ENCODE measurements at regions not wholly inside any gene's neighbourhood (a gene's known extent, or its start where the extent isn't known, plus 50 kb on each side); places are given as distances from the start of the nearest gene placed in this dataset.
A peak's percentile ranks its signal among the peaks of the same experiment; 100 is the strongest.

DNA sequence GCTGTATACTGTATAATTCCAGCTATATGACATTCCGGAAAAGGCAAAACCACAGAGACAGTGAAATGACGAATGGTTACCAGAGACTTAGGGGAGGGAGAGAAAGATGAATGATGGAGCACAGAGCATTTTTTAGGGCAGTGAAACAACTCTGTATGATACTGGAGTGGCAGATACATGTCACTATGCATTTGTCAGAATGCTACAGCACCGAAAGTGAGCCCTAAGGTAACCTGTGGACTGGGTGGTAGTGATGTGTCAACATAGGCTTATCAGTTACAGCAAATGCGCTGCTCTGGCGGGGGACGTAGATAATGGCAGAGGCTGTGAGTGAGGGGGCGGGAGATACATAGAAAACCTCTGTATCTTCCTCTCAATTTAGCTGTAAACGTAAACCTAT is 201.3 kb upstream of the SSTR4 start (continued):
- TF ChIP-seq, protein P1, sequence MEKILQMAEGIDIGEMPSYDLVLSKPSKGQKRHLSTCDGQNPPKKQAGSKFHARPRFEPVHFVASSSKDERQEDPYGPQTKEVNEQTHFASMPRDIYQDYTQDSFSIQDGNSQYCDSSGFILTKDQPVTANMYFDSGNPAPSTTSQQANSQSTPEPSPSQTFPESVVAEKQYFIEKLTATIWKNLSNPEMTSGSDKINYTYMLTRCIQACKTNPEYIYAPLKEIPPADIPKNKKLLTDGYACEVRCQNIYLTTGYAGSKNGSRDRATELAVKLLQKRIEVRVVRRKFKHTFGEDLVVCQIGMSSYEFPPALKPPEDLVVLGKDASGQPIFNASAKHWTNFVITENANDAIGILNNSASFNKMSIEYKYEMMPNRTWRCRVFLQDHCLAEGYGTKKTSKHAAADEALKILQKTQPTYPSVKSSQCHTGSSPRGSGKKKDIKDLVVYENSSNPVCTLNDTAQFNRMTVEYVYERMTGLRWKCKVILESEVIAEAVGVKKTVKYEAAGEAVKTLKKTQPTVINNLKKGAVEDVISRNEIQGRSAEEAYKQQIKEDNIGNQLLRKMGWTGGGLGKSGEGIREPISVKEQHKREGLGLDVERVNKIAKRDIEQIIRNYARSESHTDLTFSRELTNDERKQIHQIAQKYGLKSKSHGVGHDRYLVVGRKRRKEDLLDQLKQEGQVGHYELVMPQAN (IDR thresholded peaks at IDR 0.05; ENCODE audit: borderline replicate concordance) = no peak
- no peak for TF ChIP-seq ZNF561 (CRISPR knock-in tag; conservative IDR thresholded peaks at IDR 0.05)
- no peak for TF ChIP-seq GABPA (tag; conservative IDR thresholded peaks at IDR 0.05; ENCODE audit: low read depth)
- TF ChIP-seq, protein P2, sequence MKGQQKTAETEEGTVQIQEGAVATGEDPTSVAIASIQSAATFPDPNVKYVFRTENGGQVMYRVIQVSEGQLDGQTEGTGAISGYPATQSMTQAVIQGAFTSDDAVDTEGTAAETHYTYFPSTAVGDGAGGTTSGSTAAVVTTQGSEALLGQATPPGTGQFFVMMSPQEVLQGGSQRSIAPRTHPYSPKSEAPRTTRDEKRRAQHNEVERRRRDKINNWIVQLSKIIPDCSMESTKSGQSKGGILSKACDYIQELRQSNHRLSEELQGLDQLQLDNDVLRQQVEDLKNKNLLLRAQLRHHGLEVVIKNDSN (CRISPR knock-in tag; IDR thresholded peaks at IDR 0.05) = no peak
- TF ChIP-seq ZNF347 (CRISPR knock-in tag; IDR thresholded peaks at IDR 0.05; ENCODE audit: low read depth) = no peak
- no peak for TF ChIP-seq ZNF239 (CRISPR knock-in tag; IDR thresholded peaks at IDR 0.05)
- no peak for TF ChIP-seq PTRF (tag; IDR thresholded peaks at IDR 0.05)
- TF ChIP-seq, protein P3, sequence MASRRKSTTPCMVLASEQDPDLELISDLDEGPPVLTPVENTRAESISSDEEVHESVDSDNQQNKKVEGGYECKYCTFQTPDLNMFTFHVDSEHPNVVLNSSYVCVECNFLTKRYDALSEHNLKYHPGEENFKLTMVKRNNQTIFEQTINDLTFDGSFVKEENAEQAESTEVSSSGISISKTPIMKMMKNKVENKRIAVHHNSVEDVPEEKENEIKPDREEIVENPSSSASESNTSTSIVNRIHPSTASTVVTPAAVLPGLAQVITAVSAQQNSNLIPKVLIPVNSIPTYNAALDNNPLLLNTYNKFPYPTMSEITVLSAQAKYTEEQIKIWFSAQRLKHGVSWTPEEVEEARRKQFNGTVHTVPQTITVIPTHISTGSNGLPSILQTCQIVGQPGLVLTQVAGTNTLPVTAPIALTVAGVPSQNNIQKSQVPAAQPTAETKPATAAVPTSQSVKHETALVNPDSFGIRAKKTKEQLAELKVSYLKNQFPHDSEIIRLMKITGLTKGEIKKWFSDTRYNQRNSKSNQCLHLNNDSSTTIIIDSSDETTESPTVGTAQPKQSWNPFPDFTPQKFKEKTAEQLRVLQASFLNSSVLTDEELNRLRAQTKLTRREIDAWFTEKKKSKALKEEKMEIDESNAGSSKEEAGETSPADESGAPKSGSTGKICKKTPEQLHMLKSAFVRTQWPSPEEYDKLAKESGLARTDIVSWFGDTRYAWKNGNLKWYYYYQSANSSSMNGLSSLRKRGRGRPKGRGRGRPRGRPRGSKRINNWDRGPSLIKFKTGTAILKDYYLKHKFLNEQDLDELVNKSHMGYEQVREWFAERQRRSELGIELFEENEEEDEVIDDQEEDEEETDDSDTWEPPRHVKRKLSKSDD (conservative IDR thresholded peaks at IDR 0.05; ENCODE audit: low read length) = no peak
- peak; percentile 53 for TF ChIP-seq FOSL1 (tag; conservative IDR thresholded peaks at IDR 0.05)
- TF ChIP-seq MCM5 (IDR thresholded peaks at IDR 0.05; ENCODE audit: low read depth) = no peak
- no peak for TF ChIP-seq ELF2 (CRISPR knock-in tag; IDR thresholded peaks at IDR 0.05)
- no peak for TF ChIP-seq ZFPM2 (CRISPR knock-in tag; IDR thresholded peaks at IDR 0.05)
- TF ChIP-seq YBX1 (IDR thresholded peaks at IDR 0.05) = no peak
- no peak for TF ChIP-seq ZNF77 (CRISPR knock-in tag; IDR thresholded peaks at IDR 0.05)
- TF ChIP-seq ZNF217 (CRISPR knock-in tag; IDR thresholded peaks at IDR 0.05) = no peak
- peak in 1 of 2 experiments; percentile 78; a peak in 1 of 4 replicates for TF ChIP-seq ARNT (IDR thresholded peaks at IDR 0.05)
- TF ChIP-seq SMARCE1 (IDR thresholded peaks at IDR 0.05) = peak; percentile 85
- no peak for TF ChIP-seq NFE2L1 (tag; IDR thresholded peaks at IDR 0.05; ENCODE audit: borderline replicate concordance, low read depth)
- TF ChIP-seq, protein P4, sequence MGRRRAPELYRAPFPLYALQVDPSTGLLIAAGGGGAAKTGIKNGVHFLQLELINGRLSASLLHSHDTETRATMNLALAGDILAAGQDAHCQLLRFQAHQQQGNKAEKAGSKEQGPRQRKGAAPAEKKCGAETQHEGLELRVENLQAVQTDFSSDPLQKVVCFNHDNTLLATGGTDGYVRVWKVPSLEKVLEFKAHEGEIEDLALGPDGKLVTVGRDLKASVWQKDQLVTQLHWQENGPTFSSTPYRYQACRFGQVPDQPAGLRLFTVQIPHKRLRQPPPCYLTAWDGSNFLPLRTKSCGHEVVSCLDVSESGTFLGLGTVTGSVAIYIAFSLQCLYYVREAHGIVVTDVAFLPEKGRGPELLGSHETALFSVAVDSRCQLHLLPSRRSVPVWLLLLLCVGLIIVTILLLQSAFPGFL (CRISPR knock-in tag; IDR thresholded peaks at IDR 0.05) = no peak
- no peak for TF ChIP-seq PURB (CRISPR knock-in tag; IDR thresholded peaks at IDR 0.05; ENCODE audit: low read depth)
- no peak for TF ChIP-seq ZNF212 (CRISPR knock-in tag; IDR thresholded peaks at IDR 0.05)
- peak; percentile 58 for TF ChIP-seq HDAC3 (IDR thresholded peaks at IDR 0.05; ENCODE audit: borderline replicate concordance, partially characterized antibody)
- no peak for TF ChIP-seq POLR3A (IDR thresholded peaks at IDR 0.05; ENCODE audit: borderline replicate concordance, extremely low read depth, insufficient read depth, insufficient read length)
- no peak for TF ChIP-seq CBX8 (IDR thresholded peaks at IDR 0.05; ENCODE audit: borderline replicate concordance, extremely low read depth, low read depth, low read length, poor library complexity, severe bottlenecking)
- no peak for TF ChIP-seq ZNF121 (CRISPR knock-in tag; conservative IDR thresholded peaks at IDR 0.05)
- TF ChIP-seq IRF2 (CRISPR knock-in tag; IDR thresholded peaks at IDR 0.05) = no peak

Data from K562 (cell line).